GM12865 (cell line): ENCODE measurements at regions not wholly inside any gene's neighbourhood (a gene's known extent, or its start where the extent isn't known, plus 50 kb on each side); places are given as distances from the start of the nearest gene placed in this dataset.

Source experiments
- DNase-seq: peaks from one replicate; pipeline ENCODE4 v3.0.0; 2010; ENCODE audit warnings: low read depth
- H3K4me3 ChIP-seq: 2 replicates; pipeline ENCODE4 v1.5.1; 2011; ENCODE audit warnings: mild to moderate bottlenecking, low read depth, low read length, control low read depth
- CTCF ChIP-seq: IDR thresholded peaks from 2 replicates; pipeline ENCODE4 v1.5.1; 2011; ENCODE audit warnings: low read length, control low read depth, low read depth, inconsistent platforms; ENCODE audit not compliant: insufficient read depth; ENCODE audit errors: missing control alignments

DNA sequence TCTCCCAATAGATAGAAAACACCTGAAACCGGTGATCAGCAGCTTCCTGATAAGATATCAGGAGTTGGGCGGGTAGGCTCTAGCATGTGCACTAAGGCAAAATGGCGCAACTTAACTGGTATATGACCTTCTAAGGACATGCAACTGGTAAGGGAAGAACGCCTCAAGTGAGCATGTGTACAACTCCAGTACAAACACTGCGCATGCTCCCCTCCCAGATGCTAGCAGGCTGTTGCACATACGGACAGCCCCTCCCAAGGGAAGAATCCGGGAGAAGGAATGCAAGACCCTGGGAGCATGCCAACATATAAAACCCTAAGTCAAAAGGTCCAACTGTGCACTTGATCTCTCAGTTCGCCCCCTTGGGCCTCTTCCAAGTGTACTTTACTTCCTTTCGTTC, 110.8 kb downstream of the TSEN15 start:
- no peak for DNase-seq
- no peak overlapping the region for H3K4me3 ChIP-seq
- TF ChIP-seq CTCF = no peak

DNA sequence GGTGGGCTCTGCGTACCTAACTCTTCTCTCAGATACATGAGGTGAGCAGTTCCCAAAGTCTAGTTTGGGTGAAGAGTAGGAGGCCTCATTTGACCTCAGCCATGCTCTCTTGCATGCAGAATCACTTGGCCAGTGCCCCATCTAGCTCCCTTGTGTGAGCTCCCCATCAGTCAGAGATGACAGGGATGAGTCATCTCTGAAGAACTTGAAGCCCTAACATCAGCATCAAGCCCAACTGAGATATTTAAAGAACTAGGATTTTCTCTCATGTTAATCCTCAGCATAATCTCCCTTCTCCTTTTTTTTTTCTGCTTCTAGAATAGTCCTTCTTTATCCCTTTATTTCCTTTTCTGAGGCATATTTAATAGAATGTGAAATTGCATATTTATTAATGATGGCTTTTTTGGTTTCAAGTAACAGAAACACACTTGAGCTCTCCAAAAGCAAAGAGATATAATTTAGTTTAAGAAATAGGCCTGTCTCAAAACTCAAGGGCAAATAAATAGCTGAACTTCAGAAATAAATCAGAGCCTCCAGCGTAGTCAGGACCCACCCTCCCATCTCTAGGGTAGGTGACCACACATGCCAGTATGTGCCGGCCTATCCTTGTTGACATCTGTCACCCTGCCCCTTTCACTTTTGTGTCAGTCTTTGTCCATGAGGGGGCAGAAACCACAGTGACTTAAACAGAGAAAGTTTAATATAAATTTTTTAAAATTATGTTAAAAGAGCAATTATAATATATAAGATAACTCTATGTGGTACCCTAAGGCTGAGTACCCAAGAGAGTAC, 112.3 kb downstream of the TSEN15 start:
- H3K4me3 ChIP-seq = no peak overlapping the region
- TF ChIP-seq CTCF = no peak
- DNase-seq = peak; percentile 87

- peak; percentile 9 for DNase-seq
- no peak overlapping the region for H3K4me3 ChIP-seq
- TF ChIP-seq CTCF = no peak
Measured at GRCh38 chr1:184164536-184164935, 113.0 kb downstream of the TSEN15 start.

- DNase-seq = no peak
- no peak overlapping the region for H3K4me3 ChIP-seq
- TF ChIP-seq CTCF = no peak
Measured at GRCh38 chr1:184166485-184166884, 115.0 kb downstream of the TSEN15 start.

GRCh38 chr1:184167352-184167751, 115.8 kb downstream of the TSEN15 start:
- no peak for TF ChIP-seq CTCF
- no peak for DNase-seq
- no peak overlapping the region for H3K4me3 ChIP-seq

GRCh38 chr1:184170719-184171118, 119.2 kb downstream of the TSEN15 start:
- TF ChIP-seq CTCF = no peak
- DNase-seq = no peak
- no peak overlapping the region for H3K4me3 ChIP-seq

GRCh38 chr1:184176058-184176457, 124.5 kb downstream of the TSEN15 start:
- no peak overlapping the region for H3K4me3 ChIP-seq
- DNase-seq = no peak
- no peak for TF ChIP-seq CTCF
